UCSD-AML1 (cell line): ENCODE measurements at regions not wholly inside any gene's neighbourhood (a gene's known extent, or its start where the extent isn't known, plus 50 kb on each side); places are given as distances from the start of the nearest gene placed in this dataset.
A peak's percentile ranks its signal among the peaks of the same experiment; 100 is the strongest.
"Not testable (repeated sequence)": the region's sequence is repeated elsewhere in the genome, so short reads cannot be mapped to it uniquely, and the experiment has no call there.

Experiments used
- DNase-seq: peaks from one replicate; lab custom pipeline; 2025; ENCODE audit not compliant: unreplicated experiment; lab: John Stamatoyannopoulos, UW

DNA sequence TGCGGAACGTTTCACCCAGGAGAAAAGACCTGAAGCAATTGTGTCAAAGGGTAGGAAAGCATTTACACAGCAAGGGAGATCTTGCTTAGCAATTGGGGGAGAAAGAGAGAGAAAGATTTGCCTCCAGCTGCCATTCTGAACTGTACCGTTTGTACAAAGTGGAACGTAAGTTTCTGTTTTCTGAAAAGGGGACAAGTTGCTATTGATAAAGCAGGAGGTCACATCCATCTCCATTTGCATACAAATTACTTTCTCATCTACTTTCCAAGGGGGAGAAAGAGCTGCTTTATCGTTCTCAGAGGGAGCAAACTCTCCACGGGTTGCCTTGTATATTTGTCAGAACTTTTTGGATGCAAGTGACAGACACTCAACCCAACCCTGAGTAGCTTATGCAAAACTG, 92.0 kb upstream of the CARD11 start:
- no peak for DNase-seq

DNA sequence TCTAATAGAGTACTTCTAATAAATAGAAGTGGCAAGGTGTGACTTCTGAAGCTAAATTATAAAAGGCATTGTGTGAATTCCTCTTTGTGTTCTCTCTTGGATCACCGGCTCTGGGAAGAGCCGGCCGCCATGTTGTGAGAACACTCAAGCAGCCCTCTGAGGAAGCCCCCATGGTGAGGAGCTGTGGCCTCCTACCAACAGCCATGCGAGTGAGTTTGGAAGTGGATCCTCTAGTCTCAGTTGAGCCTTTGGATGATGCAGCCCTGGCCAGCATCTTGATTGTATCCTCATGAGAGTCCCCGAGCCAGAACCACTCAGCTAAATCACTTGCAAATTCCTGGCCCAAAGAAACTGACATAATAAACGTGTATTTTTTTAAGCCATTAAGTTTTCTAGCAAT, 94.5 kb upstream of the CARD11 start:
- DNase-seq, result no peak

GRCh38 chr7:3138997-3139396, 95.3 kb upstream of the CARD11 start:
- no peak for DNase-seq

GRCh38 chr7:3140834-3141233, 97.2 kb upstream of the CARD11 start:
- DNase-seq, result no peak

- DNase-seq, result no peak
Observed at GRCh38 chr7:3141326-3141725, 97.7 kb upstream of the CARD11 start.

GRCh38 chr7:3143869-3144775, 100.5 kb upstream of the CARD11 start:
- DNase-seq, result no peak

- DNase-seq, result not testable (repeated sequence)
Observed at GRCh38 chr7:3144776-3145125, 101.1 kb upstream of the CARD11 start.

DNA sequence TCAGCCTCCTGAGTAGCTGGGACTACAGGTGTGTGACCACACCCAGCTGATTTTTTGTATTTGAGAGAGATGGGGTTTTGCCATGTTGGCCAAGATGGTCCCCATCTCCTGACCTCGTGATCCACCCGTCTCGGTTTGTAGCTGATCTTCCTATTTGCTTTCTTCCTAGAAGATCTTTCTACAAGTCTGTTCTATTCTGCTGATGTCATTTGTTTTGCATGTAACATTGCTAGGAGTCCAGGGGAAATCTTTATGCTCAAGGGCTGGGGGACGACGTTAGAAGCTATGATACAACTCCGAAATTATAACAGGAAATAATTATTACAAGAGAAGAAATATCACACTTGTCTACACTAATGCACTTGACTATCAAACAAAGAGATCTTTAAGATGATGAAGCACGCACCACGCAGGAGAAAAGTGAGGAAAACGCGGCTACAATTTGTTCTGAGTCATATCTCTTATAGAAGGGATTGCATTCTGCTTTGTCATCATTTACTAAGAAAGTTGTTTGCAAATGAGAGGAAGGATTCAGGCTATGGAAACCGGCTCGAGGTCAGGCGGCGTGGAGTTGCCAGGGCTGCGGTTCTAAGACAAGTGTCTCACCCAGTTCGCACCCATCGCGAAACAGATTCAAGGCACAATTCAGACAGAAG, 103.0 kb upstream of the CARD11 start:
- peak; percentile 6 for DNase-seq

DNA sequence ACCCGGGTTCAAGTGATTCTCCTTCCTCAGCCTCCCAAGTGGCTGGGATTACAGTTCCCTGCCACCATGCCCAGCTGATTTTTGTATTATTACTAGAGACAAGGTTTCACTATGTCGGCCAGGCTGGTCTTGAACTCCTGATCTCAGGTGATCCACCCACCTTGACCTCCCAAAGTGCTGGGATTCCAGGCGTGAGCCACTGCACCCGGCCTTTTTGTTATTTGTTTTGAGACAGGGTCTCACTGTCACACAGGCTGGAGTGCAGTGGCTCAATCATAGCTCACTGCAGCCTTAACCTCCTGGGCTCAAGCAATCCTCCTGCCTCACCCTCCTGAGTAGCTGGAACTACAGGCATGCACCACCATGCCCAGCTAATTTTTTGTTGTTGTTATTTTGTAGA, 104.8 kb upstream of the CARD11 start:
- not testable (repeated sequence) for DNase-seq

DNA sequence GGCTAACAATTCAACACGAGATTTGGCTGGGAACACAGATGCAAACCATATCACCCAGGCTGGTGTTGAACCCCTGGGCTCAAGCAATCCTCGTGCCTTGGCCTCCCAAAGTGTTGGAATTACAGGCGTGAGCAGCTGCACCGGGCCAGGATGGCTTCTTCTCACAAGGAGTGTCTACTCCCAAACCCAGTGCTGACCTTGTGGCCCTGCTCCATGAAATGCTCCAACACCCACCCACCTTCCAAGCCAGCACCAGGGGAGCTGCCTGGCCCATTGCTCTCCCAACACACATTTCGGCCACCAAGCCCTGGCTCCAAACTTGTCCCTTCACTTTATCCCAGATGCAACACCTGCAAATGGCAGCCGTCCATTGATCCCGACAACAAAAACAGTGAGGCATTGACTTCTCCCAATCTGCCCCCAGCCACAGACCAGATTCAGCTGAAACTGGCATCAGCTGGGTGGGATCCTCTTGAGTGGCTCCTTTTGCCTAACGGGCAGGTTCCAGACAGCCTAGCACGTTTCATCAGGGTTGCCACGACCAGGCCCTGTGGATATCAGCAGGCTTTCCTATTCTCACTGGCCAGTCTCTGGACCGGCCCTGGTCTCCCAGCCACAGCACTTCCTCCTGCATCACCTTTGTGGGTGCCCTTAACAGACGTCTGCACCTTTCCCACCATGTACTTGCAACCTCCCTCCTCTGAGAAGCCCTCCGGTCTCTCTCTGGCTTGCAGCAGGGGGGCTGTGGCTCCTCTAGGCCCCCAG, 105.7 kb upstream of the CARD11 start:
- DNase-seq, result no peak

- no peak for DNase-seq
Observed at GRCh38 chr7:3150027-3150426, 106.4 kb upstream of the CARD11 start.

DNA sequence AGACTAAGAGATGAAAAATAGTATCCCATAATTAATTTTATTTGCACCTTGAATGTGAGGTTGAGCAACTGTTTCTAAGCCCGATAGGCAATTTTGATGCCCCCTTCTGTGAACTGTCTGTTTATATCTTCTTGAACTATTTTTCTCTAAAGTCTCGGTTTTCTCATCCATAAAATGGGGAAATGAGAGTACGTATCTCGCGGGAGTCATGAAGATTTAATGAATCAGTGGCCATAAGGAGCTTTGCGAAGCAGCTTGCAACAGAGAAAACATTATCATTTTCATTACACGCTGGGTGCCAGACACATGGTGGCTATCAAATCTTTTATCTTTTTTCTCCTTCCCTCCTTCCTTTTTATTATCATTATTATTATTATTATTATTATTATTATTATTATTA, 108.1 kb upstream of the CARD11 start:
- no peak for DNase-seq

DNA sequence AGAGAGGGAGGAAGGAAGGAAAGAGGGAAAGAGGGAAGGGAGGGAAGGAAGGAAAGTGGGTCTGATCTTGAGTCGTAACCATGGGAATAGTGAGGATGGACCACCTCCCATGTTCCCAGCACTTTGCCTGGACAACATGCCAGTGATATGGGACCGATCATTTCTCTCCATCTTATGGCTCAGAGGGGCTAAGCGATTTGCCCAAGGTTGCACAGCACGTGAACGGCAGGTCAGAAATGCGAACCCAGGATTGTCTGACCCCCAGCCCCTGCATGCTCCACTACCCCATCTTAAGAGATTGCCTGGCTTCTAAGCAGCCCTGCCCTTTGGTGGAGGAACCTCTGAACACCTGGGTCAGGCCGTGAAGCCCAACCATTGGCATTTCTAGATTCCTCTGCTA, 109.0 kb upstream of the CARD11 start:
- DNase-seq, result no peak

DNA sequence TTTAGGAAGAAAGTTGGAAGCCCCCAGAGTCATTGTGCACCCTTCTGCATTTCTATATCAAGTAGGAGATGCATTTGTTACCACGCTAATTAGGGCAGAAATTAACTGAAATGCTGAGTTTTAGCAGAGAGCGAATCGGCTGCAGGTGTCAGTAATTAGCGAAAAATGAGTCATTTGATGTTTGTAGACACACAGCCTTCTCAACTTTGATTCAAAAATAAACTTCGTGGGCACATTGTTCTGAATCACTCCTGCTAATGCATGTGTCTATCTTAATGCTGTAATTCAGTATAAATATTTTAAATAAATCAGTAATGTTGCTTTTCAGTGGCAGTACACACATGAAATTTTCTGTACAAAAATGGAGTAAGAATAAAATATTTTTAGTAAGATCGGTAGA, 109.5 kb upstream of the CARD11 start:
- no peak for DNase-seq

- DNase-seq, result no peak
Observed at GRCh38 chr7:3154317-3154716, 110.7 kb upstream of the CARD11 start.

- DNase-seq, result no peak
Observed at GRCh38 chr7:3154881-3155494, 111.3 kb upstream of the CARD11 start.

DNA sequence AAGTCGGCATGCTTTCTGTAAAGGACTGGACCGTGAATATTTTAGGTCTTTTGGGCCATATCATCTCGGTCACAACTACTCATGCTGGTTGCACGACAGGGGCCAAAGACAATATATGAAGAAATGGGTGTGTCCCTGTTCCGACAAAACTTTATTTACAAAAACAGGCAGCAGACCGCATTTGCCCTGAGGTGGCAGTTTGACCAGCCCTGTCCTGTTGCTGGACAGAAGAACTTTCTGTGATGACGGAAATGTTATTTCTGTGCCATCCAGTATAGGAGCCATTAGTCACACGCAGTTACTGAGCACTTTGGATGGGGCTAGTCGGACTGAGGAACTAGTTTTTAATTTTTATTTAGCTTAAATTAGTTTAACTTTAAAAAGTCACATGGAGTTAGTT, 112.8 kb upstream of the CARD11 start:
- DNase-seq, result no peak

DNA sequence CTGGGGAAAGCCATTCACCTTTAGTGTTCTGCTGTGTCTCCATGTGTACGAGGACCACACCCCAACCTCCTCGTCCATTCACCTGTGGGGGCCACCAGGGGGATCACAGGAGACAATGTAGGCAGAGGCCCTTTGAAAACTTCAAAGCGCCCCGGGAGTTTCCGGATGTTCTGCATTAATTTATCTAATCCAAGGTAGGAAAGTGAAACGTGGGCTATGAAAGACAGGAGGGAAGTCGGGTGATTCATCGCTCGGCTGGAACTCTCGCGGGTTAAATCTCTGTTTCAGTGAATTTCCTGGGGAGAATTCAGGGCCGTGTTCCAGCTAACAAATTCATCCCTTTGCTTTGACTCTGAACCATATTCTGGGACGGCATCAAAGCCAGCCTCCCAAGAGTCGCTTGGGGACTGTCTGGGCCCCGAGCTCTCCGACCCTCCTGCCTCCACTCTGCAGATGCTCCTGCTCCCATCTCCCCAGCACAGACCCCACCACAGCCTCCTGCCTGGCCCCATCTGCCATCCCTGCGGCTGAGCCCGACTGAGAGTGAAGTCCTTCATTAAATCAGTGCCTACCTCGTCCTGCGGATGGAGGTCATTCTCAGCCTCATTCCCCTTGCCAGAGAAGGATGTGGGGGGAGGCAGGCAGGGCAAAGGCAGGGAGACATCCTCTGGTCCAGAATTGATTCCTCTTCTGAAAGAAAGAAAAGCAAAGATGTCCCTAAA, 114.1 kb upstream of the CARD11 start:
- DNase-seq, result no peak

DNA sequence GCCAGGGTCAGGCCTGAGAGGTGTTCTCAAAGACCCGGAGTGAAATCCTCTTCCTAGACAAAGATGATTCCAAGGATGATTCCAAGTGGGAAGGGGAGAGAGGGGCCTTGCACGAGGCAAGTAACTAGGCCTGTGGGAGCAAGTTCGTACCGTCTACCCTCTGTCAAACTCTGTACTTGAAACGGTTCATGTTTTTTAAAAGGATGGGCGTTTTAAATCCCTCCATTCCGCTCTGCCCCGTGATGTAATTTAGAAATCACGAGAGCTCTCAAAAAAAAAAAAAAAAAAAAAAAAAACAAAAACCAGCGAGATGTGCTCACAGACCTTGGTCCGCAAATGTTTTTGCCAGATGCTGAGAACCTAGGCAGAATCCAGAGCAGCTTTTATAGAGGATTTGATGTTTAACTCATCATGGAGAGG, 114.7 kb upstream of the CARD11 start:
- DNase-seq, result no peak

DNA sequence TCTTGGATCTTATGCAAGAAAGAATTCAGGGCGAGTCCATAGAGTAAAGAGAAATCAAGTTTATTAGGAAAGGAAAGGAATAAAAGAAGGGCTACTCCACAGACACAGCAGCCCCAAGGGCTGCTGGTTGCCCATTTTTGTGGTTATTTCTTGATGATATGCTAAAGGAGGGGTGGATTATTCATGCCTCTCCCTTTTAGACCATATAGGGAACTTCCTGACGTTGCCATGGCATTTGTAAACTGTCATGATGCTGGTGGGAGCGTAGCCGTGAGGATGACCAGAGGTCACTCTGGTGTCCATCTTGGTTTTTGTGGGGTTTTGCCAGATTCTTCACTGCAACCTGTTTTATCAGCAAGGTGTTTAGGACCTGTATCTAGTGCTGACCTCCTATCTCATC, 115.4 kb upstream of the CARD11 start:
- DNase-seq, result no peak

DNA sequence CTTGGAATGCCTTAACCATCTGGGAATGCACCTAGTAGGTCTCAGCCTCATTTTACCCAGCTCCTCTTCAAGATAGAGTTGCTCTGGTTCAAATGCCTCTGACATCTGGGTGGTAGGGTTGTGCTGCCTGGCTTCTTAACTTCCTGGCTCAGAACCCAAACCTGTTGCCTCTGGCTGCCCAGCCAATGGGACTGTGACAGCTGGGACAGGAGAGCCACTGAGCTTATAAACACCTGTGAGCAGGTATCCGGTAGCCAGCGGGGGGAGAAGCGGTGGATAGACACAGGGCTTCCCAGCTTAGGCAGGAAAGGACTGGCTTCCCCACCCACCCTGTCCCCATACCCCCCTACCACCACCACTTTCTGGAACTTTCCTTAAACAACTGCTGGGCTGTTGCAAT, 115.8 kb upstream of the CARD11 start:
- no peak for DNase-seq
